Suprapubic skin (tissue), 4 donors: ENCODE measurements at regions not wholly inside any gene's neighbourhood (a gene's known extent, or its start where the extent isn't known, plus 50 kb on each side); places are given as distances from the start of the nearest gene placed in this dataset.

ENCODE experiments used
- DNase-seq, 2 donors: peaks; one replicate each; pipeline ENCODE4 v3.0.0-alpha.2; 2019; ENCODE audit warnings: low spot score in 2 of 2
- H3K27ac ChIP-seq: fragments of 200-600 bp; sonication (generic); one replicate; pipeline ENCODE4 v1.5.1; 2019
- H3K27me3 ChIP-seq: fragments of 200-600 bp; sonication (generic); one replicate; pipeline ENCODE4 v1.5.1; 2019
- H3K36me3 ChIP-seq: fragments of 200-600 bp; sonication (generic); one replicate; pipeline ENCODE4 v1.5.1; 2019
- H3K4me1 ChIP-seq: fragments of 200-600 bp; sonication (generic); one replicate; pipeline ENCODE4 v1.5.1; 2019
- H3K4me3 ChIP-seq: fragments of 200-600 bp; sonication (generic); one replicate; pipeline ENCODE4 v1.5.1; 2019; ENCODE audit warnings: mild to moderate bottlenecking
- H3K9me3 ChIP-seq: fragments of 200-600 bp; sonication (generic); one replicate; pipeline ENCODE4 v1.5.1; 2019
- CTCF ChIP-seq, 2 donors: fragments of 200-600 bp in 1 of 2; fragments of 450-650 bp in 1 of 2; sonication (generic) in 1 of 2; IDR thresholded peaks; one replicate each; pipeline ENCODE4 v1.5.1; 2016 to 2019; ENCODE audit warnings: antibody characterized with exemption in 2 of 2, mild to moderate bottlenecking in 1 of 2, moderate library complexity in 1 of 2
- EP300 ChIP-seq: sonication (generic); formaldehyde crosslinking; IDR thresholded peaks from one replicate; pipeline ENCODE4 v1.6.1; 2017; ENCODE audit warnings: antibody characterized with exemption
- POLR2A ChIP-seq, 2 donors: fragments of 450-650 bp; IDR thresholded peaks; one replicate each; pipeline ENCODE4 v1.6.1; 2017; ENCODE audit warnings: antibody characterized with exemption in 2 of 2, mild to moderate bottlenecking in 2 of 2, moderate library complexity in 2 of 2
- POLR2AphosphoS5 ChIP-seq, 3 donors: sonication (generic); formaldehyde crosslinking; IDR thresholded peaks; one replicate each; pipeline ENCODE4 v1.6.1; 2017; ENCODE audit warnings: antibody characterized with exemption in 3 of 3
- WGBS: methylation state at CpG from one replicate; pipeline ENCODE4 v1.1.5; 2018; 5-methylcytosine and 5-hydroxymethylcytosine counted together

- peaks cover 38% of the 10 kb centered on the region for H3K4me1 ChIP-seq
- H3K9me3 ChIP-seq: no peaks in the 10 kb centered on the region
- 34% methylated on average over 4 of the region's 4 CpGs for WGBS
- TF ChIP-seq POLR2AphosphoS5 (IDR thresholded peaks at IDR 0.05) (no peak), CTCF (IDR thresholded peaks at IDR 0.05) (no peak), EP300 (no peak)
- H3K36me3 ChIP-seq: no peaks in the 10 kb centered on the region
- no peaks in the 10 kb centered on the region for H3K27me3 ChIP-seq
- no peak overlapping the region for H3K4me3 ChIP-seq
- H3K27ac ChIP-seq: no peak overlapping the region
- no peak for DNase-seq
Observed at GRCh38 chr9:614431-614830, 227.1 kb upstream of the DMRT1 start.

- H3K4me3 ChIP-seq: no peak overlapping the region
- no peaks in the 10 kb centered on the region for H3K36me3 ChIP-seq
- TF ChIP-seq CTCF (IDR thresholded peaks at IDR 0.05): no peak
- TF ChIP-seq POLR2AphosphoS5 (IDR thresholded peaks at IDR 0.05): no peak
- no peak for TF ChIP-seq POLR2A (IDR thresholded peaks at IDR 0.05)
- no peak for TF ChIP-seq EP300
- H3K27me3 ChIP-seq: no peaks in the 10 kb centered on the region
- peaks cover 45% of the 10 kb centered on the region for H3K4me1 ChIP-seq
- H3K9me3 ChIP-seq: no peaks in the 10 kb centered on the region
- no peak for DNase-seq
- WGBS: 66% methylated on average over 3 of the region's 3 CpGs
- peak overlapping the region; percentile 24 for H3K27ac ChIP-seq
Observed at GRCh38 chr9:615756-616155, 225.7 kb upstream of the DMRT1 start.

GRCh38 chr9:616694-617093 is 224.8 kb upstream of the DMRT1 start:
- DNase-seq: no peak
- Histone ChIP-seq H3K4me1 (peaks cover 54% of the 10 kb centered on the region), H3K27me3 (no peaks in the 10 kb centered on the region), H3K36me3 (no peaks in the 10 kb centered on the region), H3K9me3 (no peaks in the 10 kb centered on the region), H3K27ac (peak overlapping the region; percentile 24), H3K4me3 (no peak overlapping the region)
- no peak for TF ChIP-seq POLR2A (IDR thresholded peaks at IDR 0.05)
- no peak for TF ChIP-seq POLR2AphosphoS5 (IDR thresholded peaks at IDR 0.05)
- no peak for TF ChIP-seq CTCF (IDR thresholded peaks at IDR 0.05)
- TF ChIP-seq EP300: no peak
- WGBS: 61% methylated on average over 4 of the region's 4 CpGs

GRCh38 chr9:617445-618085 is 223.9 kb upstream of the DMRT1 start:
- Histone ChIP-seq H3K9me3 (no peaks in the 10 kb centered on the region), H3K36me3 (no peaks in the 10 kb centered on the region), H3K4me3 (no peak overlapping the region), H3K27me3 (no peaks in the 10 kb centered on the region), H3K4me1 (peaks cover 55% of the 10 kb centered on the region), H3K27ac (no peak overlapping the region)
- WGBS: 75% methylated on average over 7 of the region's 7 CpGs
- no peak for DNase-seq
- no peak for TF ChIP-seq POLR2AphosphoS5 (IDR thresholded peaks at IDR 0.05)

- Histone ChIP-seq H3K4me3 (no peak overlapping the region), H3K36me3 (no peaks in the 10 kb centered on the region), H3K4me1 (peaks cover 54% of the 10 kb centered on the region), H3K27ac (peak overlapping the region; percentile 34), H3K27me3 (no peaks in the 10 kb centered on the region), H3K9me3 (no peaks in the 10 kb centered on the region)
- no peak for TF ChIP-seq CTCF (IDR thresholded peaks at IDR 0.05)
- TF ChIP-seq POLR2AphosphoS5 (IDR thresholded peaks at IDR 0.05): no peak
- no peak for TF ChIP-seq POLR2A (IDR thresholded peaks at IDR 0.05)
- TF ChIP-seq EP300: no peak
- no peak for DNase-seq
- WGBS: 61% methylated on average over 5 of the region's 5 CpGs
Observed at GRCh38 chr9:618478-618877, 223.0 kb upstream of the DMRT1 start.
